Neural progenitor cell (in vitro differentiated cells): ENCODE measurements at regions not wholly inside any gene's neighbourhood (a gene's known extent, or its start where the extent isn't known, plus 50 kb on each side); places are given as distances from the start of the nearest gene placed in this dataset. TPM values are rescaled to one million over a fixed set of nuclear protein-coding genes. Genes with fewer than 3 reads are reported as not detected.

Source experiments
- DNase-seq: peaks from one replicate; pipeline ENCODE4 v3.0.0-alpha.2; 2016; ENCODE audit warnings: low spot score
- H2AFZ ChIP-seq: fragments of 200-600 bp; sonication (generic); replicated peaks from 2 replicates; pipeline ENCODE4 v1.6.1; 2016; ENCODE audit warnings: antibody characterized with exemption
- H3F3A ChIP-seq: fragments of 200-600 bp; sonication (generic); 2 replicates; pipeline ENCODE4 v1.6.1; 2016; ENCODE audit warnings: antibody characterized with exemption, low read depth
- H3K27ac ChIP-seq: fragments of 200-600 bp; sonication (generic); 2 replicates; pipeline ENCODE4 v1.5.1; 2016; ENCODE audit warnings: mild to moderate bottlenecking
- H3K27me3 ChIP-seq: fragments of 200-600 bp; sonication (generic); 2 replicates; pipeline ENCODE4 v1.6.1; 2016; ENCODE audit warnings: mild to moderate bottlenecking, moderate library complexity
- H3K36me3 ChIP-seq: fragments of 200-600 bp; sonication (generic); 2 replicates; pipeline ENCODE4 v1.5.1; 2016
- H3K4me1 ChIP-seq: fragments of 200-600 bp; sonication (generic); 2 replicates; pipeline ENCODE4 v1.6.1; 2016; ENCODE audit warnings: mixed run types
- H3K4me2 ChIP-seq: fragments of 200-600 bp; sonication (generic); 2 replicates; pipeline ENCODE4 v1.6.1; 2016
- H3K4me3 ChIP-seq: fragments of 200-600 bp; sonication (generic); 2 replicates; pipeline ENCODE4 v1.5.1; 2016
- H3K79me2 ChIP-seq: fragments of 200-600 bp; sonication (generic); 2 replicates; pipeline ENCODE4 v1.6.1; 2016; ENCODE audit warnings: low read depth
- H3K9ac ChIP-seq: fragments of 200-600 bp; sonication (generic); 2 replicates; pipeline ENCODE4 v1.6.1; 2016
- H3K9me3 ChIP-seq: fragments of 200-600 bp; sonication (generic); 2 replicates; pipeline ENCODE4 v1.5.1; 2016; ENCODE audit warnings: low read depth
- H4K20me1 ChIP-seq: fragments of 200-600 bp; sonication (generic); 2 replicates; pipeline ENCODE4 v1.6.1; 2016; ENCODE audit warnings: low read depth
- H3K27ac Mint-ChIP-seq: 3 replicates; pipeline ENCODE4 v1.8.0; 2021; ENCODE audit warnings: mixed read lengths
- H3K27me3 Mint-ChIP-seq: 2 replicates; pipeline ENCODE4 v1.8.0; 2022; ENCODE audit warnings: low read depth, mild to moderate bottlenecking, inconsistent platforms, moderate library complexity, mixed read lengths; ENCODE audit not compliant: insufficient read depth
- H3K36me3 Mint-ChIP-seq: 3 replicates; pipeline ENCODE4 v1.8.0; 2021; ENCODE audit warnings: mixed read lengths
- H3K4me1 Mint-ChIP-seq: 3 replicates; pipeline ENCODE4 v1.8.0; 2021; ENCODE audit warnings: mixed read lengths
- H3K4me3 Mint-ChIP-seq: 3 replicates; pipeline ENCODE4 v1.8.0; 2021; ENCODE audit warnings: mild to moderate bottlenecking, moderate library complexity, mixed read lengths
- H3K9me3 Mint-ChIP-seq: 3 replicates; pipeline ENCODE4 v1.8.0; 2020; ENCODE audit warnings: mixed read lengths
- CTCF ChIP-seq: fragments of 200-600 bp; sonication (generic); IDR thresholded peaks from 2 replicates; pipeline ENCODE4 v1.5.1; 2017; ENCODE audit warnings: antibody characterized with exemption, mild to moderate bottlenecking
- EZH2 ChIP-seq: fragments of 200-600 bp; sonication (generic); IDR thresholded peaks from 2 replicates; pipeline ENCODE4 v1.6.1; 2017; ENCODE audit warnings: antibody characterized with exemption, mild to moderate bottlenecking, moderate library complexity
- EZH2phosphoT487 ChIP-seq: fragments of 200-600 bp; sonication (generic); IDR thresholded peaks from 2 replicates; pipeline ENCODE4 v1.6.1; 2017; ENCODE audit warnings: antibody characterized with exemption
- small RNA-seq: library from RNA; depleted of rRNA; stranded (forward); fragments of <200 nt; gene quantifications from one replicate; pipeline ENCODE3, GENCODE V24; 2015

GRCh38 chr15:31977138-31977537, 53.2 kb upstream of the CHRNA7 start:
- Mint-ChIP-seq H3K4me1 (peaks cover 15% of the 10 kb centered on the region), H3K9me3 (no peaks in the 10 kb centered on the region), H3K36me3 (no peaks in the 10 kb centered on the region), H3K4me3 (no peak overlapping the region), H3K27me3 (peaks cover 7% of the 10 kb centered on the region), H3K27ac (peak overlapping the region; percentile 13)
- Histone ChIP-seq H3K27ac (no peak overlapping the region), H3K9me3 (no peaks in the 10 kb centered on the region), H3K4me3 (no peak overlapping the region), H3F3A (no peaks in the 10 kb centered on the region), H3K27me3 (peaks cover 18% of the 10 kb centered on the region), H2AFZ (no peak overlapping the region), H3K79me2 (no peaks in the 10 kb centered on the region), H3K36me3 (no peaks in the 10 kb centered on the region), H3K9ac (no peak overlapping the region), H3K4me2 (no peak overlapping the region), H4K20me1 (no peaks in the 10 kb centered on the region), H3K4me1 (peaks cover 5% of the 10 kb centered on the region)
- no peak for TF ChIP-seq CTCF
- no peak for TF ChIP-seq EZH2
- TF ChIP-seq EZH2phosphoT487, result no peak
- no peak for DNase-seq

DNA sequence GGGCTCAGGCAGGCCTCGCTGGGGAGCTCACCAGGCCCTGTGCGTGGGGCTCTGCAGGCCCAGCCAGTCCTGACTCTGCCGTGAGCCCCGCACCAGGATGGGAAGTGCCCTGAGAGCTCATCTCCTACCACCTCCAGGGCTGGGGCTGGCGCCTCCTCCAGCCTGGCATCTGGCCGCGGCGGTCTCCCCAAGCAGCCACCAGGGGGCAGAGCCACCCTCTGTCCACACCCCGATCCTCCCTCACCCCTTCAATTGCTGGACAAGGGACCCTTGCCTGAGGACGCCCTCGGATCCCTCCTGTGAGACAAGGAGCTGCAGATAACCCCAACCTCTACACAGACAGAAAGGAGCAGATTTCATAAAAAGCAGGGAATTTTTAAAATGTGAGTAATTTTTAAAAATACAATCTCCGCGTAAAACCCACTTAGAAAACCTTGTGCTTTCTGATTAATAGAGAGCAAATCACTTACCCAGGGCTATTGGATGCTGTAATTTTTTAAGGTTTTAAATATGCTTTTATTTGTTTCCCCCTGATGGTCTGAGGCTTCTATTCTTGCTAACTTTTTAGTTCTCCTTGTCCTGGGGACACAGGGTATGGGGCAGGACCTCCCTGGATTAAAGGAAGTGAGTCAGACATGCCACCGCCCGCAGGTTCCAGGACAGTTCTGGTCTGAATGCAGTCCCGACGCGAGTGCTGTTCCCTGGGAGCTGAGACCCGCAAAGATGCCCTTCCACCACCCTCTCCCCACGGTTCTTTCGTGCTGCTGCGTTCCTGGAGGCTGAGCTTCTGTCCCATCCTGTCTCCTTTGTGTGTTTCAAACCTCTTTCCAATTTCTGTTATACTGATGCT, 52.3 kb upstream of the CHRNA7 start:
- Histone ChIP-seq H3K9ac (no peak overlapping the region), H3K4me1 (peaks cover 5% of the 10 kb centered on the region), H2AFZ (peak overlapping the region; percentile 63), H3K79me2 (no peaks in the 10 kb centered on the region), H3K27me3 (peaks cover 18% of the 10 kb centered on the region), H3K36me3 (no peaks in the 10 kb centered on the region), H4K20me1 (no peaks in the 10 kb centered on the region), H3K4me2 (peak overlapping the region; percentile 3), H3K27ac (no peak overlapping the region), H3K9me3 (no peaks in the 10 kb centered on the region), H3K4me3 (no peak overlapping the region), H3F3A (no peaks in the 10 kb centered on the region)
- Mint-ChIP-seq H3K36me3 (no peaks in the 10 kb centered on the region), H3K4me3 (no peak overlapping the region), H3K27me3 (peaks cover 7% of the 10 kb centered on the region), H3K27ac (no peak overlapping the region), H3K4me1 (peaks cover 15% of the 10 kb centered on the region), H3K9me3 (no peaks in the 10 kb centered on the region)
- TF ChIP-seq CTCF, result peak; percentile 95
- no peak for TF ChIP-seq EZH2
- DNase-seq, result peak; percentile 88

Small RNAs in the stretch of these regions (small RNA-seq; reads per million reads assigned to genes)
- gene AC026951.2 (not detected), gene RF00425 (not detected)
